8988T (cell line): ENCODE measurements at regions not wholly inside any gene's neighbourhood (a gene's known extent, or its start where the extent isn't known, plus 50 kb on each side); places are given as distances from the start of the nearest gene placed in this dataset.
"Not testable (repeated sequence)": the region's sequence is repeated elsewhere in the genome, so short reads cannot be mapped to it uniquely, and the experiment has no call there.

Experiments used
- DNase-seq: peaks from one replicate; pipeline ENCODE4 v3.0.0; 2011

DNA sequence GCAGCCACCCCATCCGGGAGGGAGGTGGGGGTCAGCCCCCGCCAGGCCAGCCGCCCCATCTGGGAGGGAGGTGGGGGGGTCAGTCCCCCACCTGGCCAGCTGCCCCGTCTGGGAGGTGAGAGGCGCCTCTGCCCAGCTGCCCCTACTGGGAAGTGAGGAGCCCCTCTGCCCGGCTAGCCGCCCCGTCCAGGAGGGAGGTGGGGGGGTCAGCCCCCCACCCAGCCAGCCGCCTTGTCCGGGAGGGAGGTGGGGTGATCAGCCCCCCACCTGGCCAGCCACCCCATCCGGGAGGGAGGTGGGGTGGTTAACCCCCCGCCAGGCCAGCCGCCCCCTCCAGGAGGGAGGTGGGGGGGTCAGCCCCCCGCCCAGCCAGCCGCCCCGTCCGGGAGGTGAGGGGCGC is 852.4 kb upstream of the DEFB115 start:
- DNase-seq = not testable (repeated sequence)

GRCh38 chr20:30405585-30405984 is 851.9 kb upstream of the DEFB115 start:
- DNase-seq = not testable (repeated sequence)

GRCh38 chr20:30406370-30406769 is 851.1 kb upstream of the DEFB115 start:
- DNase-seq = not testable (repeated sequence)

- no peak for DNase-seq
These were observed 844.5 kb upstream of the DEFB115 start for GRCh38 chr20:30412972-30413371.

DNA sequence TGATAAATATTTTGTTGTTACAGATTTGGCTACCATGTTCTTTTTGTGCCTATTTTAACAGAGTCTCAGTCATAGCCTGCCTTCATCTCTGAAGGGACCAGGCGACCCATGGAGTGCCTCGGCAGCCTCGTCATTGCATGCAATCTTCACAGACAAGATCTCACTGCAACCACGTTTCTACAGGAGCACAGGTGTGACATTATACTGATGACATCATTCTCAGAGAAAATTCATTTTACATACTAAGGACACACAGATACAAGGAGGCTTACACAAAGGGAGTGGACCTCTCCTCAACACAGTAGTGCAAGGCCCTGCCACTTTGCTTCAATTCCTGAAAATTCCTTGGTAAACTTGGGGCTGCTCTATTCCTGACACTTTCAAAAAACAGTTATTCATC is 840.1 kb upstream of the DEFB115 start:
- not testable (repeated sequence) for DNase-seq

- not testable (repeated sequence) for DNase-seq
These were observed 839.1 kb upstream of the DEFB115 start for GRCh38 chr20:30418378-30418777.

GRCh38 chr20:30419466-30419865 is 838.0 kb upstream of the DEFB115 start:
- no peak for DNase-seq

GRCh38 chr20:30419871-30420420 is 837.5 kb upstream of the DEFB115 start:
- DNase-seq = not testable (repeated sequence)
